ENCODE measurements at regions not wholly inside any gene's neighbourhood (a gene's known extent, or its start where the extent isn't known, plus 50 kb on each side); places are given as distances from the start of the nearest gene placed in this dataset.

GRCh38 chr4:31548823-31549222 lies 828.7 kb downstream of the PCDH7 start:
- 59 to 64% (median 63%) methylated on average over 2 of the region's 2 CpGs for WGBS, 3 donors
- H3K9me3 ChIP-seq (ENCODE audit: control insufficient read depth in 2 of 2, insufficient read depth in 1 of 2, low read depth in 1 of 2, low read length in 1 of 2) = no peaks in the 10 kb centered on the region
- FAIRE-seq (no peak), DNase-seq (no peak)
- H3K4me1 ChIP-seq (ENCODE audit: control insufficient read depth in 3 of 3, insufficient read depth in 2 of 3, low read depth in 1 of 3, low read length in 2 of 3) = no peaks in the 10 kb centered on the region
- no peak overlapping the region for H3K4me3 ChIP-seq (ENCODE audit: low read depth in 1 of 3, low read length in 3 of 3)
- H3K27me3 ChIP-seq (ENCODE audit: control insufficient read depth in 3 of 3, insufficient read depth in 3 of 3, low read length in 3 of 3) = no peaks in the 10 kb centered on the region
- H3K27ac ChIP-seq (ENCODE audit: low read depth in 1 of 3, low read length in 2 of 3) = no peak overlapping the region
- no peaks in the 10 kb centered on the region for H3K36me3 ChIP-seq (ENCODE audit: control insufficient read depth in 3 of 3, insufficient read depth in 2 of 3, low read depth in 1 of 3, low read length in 3 of 3)

GRCh38 chr4:31549256-31549655 lies 829.1 kb downstream of the PCDH7 start:
- Histone ChIP-seq H3K36me3 (ENCODE audit: control insufficient read depth in 3 of 3, insufficient read depth in 2 of 3, low read depth in 1 of 3, low read length in 3 of 3) (no peaks in the 10 kb centered on the region), H3K9me3 (ENCODE audit: control insufficient read depth in 2 of 2, insufficient read depth in 1 of 2, low read depth in 1 of 2, low read length in 1 of 2) (no peaks in the 10 kb centered on the region), H3K4me1 (ENCODE audit: control insufficient read depth in 3 of 3, insufficient read depth in 2 of 3, low read depth in 1 of 3, low read length in 2 of 3) (no peaks in the 10 kb centered on the region), H3K4me3 (ENCODE audit: low read depth in 1 of 3, low read length in 3 of 3) (no peak overlapping the region), H3K27ac (ENCODE audit: low read depth in 1 of 3, low read length in 2 of 3) (no peak overlapping the region), H3K27me3 (ENCODE audit: control insufficient read depth in 3 of 3, insufficient read depth in 3 of 3, low read length in 3 of 3) (no peaks in the 10 kb centered on the region)
- WGBS, 3 donors = 83 to 87% (median 86%) methylated on average over 1 of the region's 1 CpG
- DNase-seq (no peak), FAIRE-seq (no peak)

- H3K27ac ChIP-seq (ENCODE audit: low read depth in 1 of 3, low read length in 2 of 3) = no peak overlapping the region
- no peaks in the 10 kb centered on the region for H3K36me3 ChIP-seq (ENCODE audit: control insufficient read depth in 3 of 3, insufficient read depth in 2 of 3, low read depth in 1 of 3, low read length in 3 of 3)
- no peak for DNase-seq
- no peaks in the 10 kb centered on the region for H3K4me1 ChIP-seq (ENCODE audit: control insufficient read depth in 3 of 3, insufficient read depth in 2 of 3, low read depth in 1 of 3, low read length in 2 of 3)
- H3K4me3 ChIP-seq (ENCODE audit: low read depth in 1 of 3, low read length in 3 of 3) = no peak overlapping the region
- no peaks in the 10 kb centered on the region for H3K9me3 ChIP-seq (ENCODE audit: control insufficient read depth in 2 of 2, insufficient read depth in 1 of 2, low read depth in 1 of 2, low read length in 1 of 2)
- 77 to 83% (median 79%) methylated on average over 2 of the region's 2 CpGs for WGBS, 3 donors
- H3K27me3 ChIP-seq (ENCODE audit: control insufficient read depth in 3 of 3, insufficient read depth in 3 of 3, low read length in 3 of 3) = no peaks in the 10 kb centered on the region
- FAIRE-seq = no peak
Observed at GRCh38 chr4:31557437-31557836, 837.3 kb downstream of the PCDH7 start.

- no peak for DNase-seq
- no peaks in the 10 kb centered on the region for H3K27me3 ChIP-seq (ENCODE audit: control insufficient read depth in 3 of 3, insufficient read depth in 3 of 3, low read length in 3 of 3)
- no peaks in the 10 kb centered on the region for H3K36me3 ChIP-seq (ENCODE audit: control insufficient read depth in 3 of 3, insufficient read depth in 2 of 3, low read depth in 1 of 3, low read length in 3 of 3)
- FAIRE-seq = no peak
- H3K4me1 ChIP-seq (ENCODE audit: control insufficient read depth in 3 of 3, insufficient read depth in 2 of 3, low read depth in 1 of 3, low read length in 2 of 3) = no peaks in the 10 kb centered on the region
- no peaks in the 10 kb centered on the region for H3K9me3 ChIP-seq (ENCODE audit: control insufficient read depth in 2 of 2, insufficient read depth in 1 of 2, low read depth in 1 of 2, low read length in 1 of 2)
- no peak overlapping the region for H3K27ac ChIP-seq (ENCODE audit: low read depth in 1 of 3, low read length in 2 of 3)
- 59 to 72% (median 66%) methylated on average over 5 of the region's 5 CpGs for WGBS, 3 donors
- H3K4me3 ChIP-seq (ENCODE audit: low read depth in 1 of 3, low read length in 3 of 3) = no peak overlapping the region
Observed at GRCh38 chr4:31573554-31573953, 853.4 kb downstream of the PCDH7 start.

- no peaks in the 10 kb centered on the region for H3K36me3 ChIP-seq (ENCODE audit: control insufficient read depth in 3 of 3, insufficient read depth in 2 of 3, low read depth in 1 of 3, low read length in 3 of 3)
- H3K4me1 ChIP-seq (ENCODE audit: control insufficient read depth in 3 of 3, insufficient read depth in 2 of 3, low read depth in 1 of 3, low read length in 2 of 3) = no peaks in the 10 kb centered on the region
- H3K27ac ChIP-seq (ENCODE audit: low read depth in 1 of 3, low read length in 2 of 3) = no peak overlapping the region
- FAIRE-seq (no peak), DNase-seq (no peak)
- no peaks in the 10 kb centered on the region for H3K27me3 ChIP-seq (ENCODE audit: control insufficient read depth in 3 of 3, insufficient read depth in 3 of 3, low read length in 3 of 3)
- no peak overlapping the region for H3K4me3 ChIP-seq (ENCODE audit: low read depth in 1 of 3, low read length in 3 of 3)
- WGBS, 3 donors = 78 to 89% (median 86%) methylated on average over 2 of the region's 2 CpGs
- H3K9me3 ChIP-seq (ENCODE audit: control insufficient read depth in 2 of 2, insufficient read depth in 1 of 2, low read depth in 1 of 2, low read length in 1 of 2) = no peaks in the 10 kb centered on the region
Observed at GRCh38 chr4:31575504-31575903, 855.3 kb downstream of the PCDH7 start.

GRCh38 chr4:31580843-31581242 lies 860.7 kb downstream of the PCDH7 start:
- no peaks in the 10 kb centered on the region for H3K4me1 ChIP-seq (ENCODE audit: control insufficient read depth in 3 of 3, insufficient read depth in 2 of 3, low read depth in 1 of 3, low read length in 2 of 3)
- 76 to 96% (median 91%) methylated on average over 1 of the region's 1 CpG for WGBS, 3 donors
- H3K27ac ChIP-seq (ENCODE audit: low read depth in 1 of 3, low read length in 2 of 3) = no peak overlapping the region
- H3K4me3 ChIP-seq (ENCODE audit: low read depth in 1 of 3, low read length in 3 of 3) = no peak overlapping the region
- DNase-seq (no peak), FAIRE-seq (no peak)
- H3K27me3 ChIP-seq (ENCODE audit: control insufficient read depth in 3 of 3, insufficient read depth in 3 of 3, low read length in 3 of 3) = no peaks in the 10 kb centered on the region
- H3K9me3 ChIP-seq (ENCODE audit: control insufficient read depth in 2 of 2, insufficient read depth in 1 of 2, low read depth in 1 of 2, low read length in 1 of 2) = no peaks in the 10 kb centered on the region
- H3K36me3 ChIP-seq (ENCODE audit: control insufficient read depth in 3 of 3, insufficient read depth in 2 of 3, low read depth in 1 of 3, low read length in 3 of 3) = no peaks in the 10 kb centered on the region

- DNase-seq (no peak), FAIRE-seq (no peak)
- Histone ChIP-seq H3K27me3 (ENCODE audit: control insufficient read depth in 3 of 3, insufficient read depth in 3 of 3, low read length in 3 of 3) (no peaks in the 10 kb centered on the region), H3K27ac (ENCODE audit: low read depth in 1 of 3, low read length in 2 of 3) (no peak overlapping the region), H3K9me3 (ENCODE audit: control insufficient read depth in 2 of 2, insufficient read depth in 1 of 2, low read depth in 1 of 2, low read length in 1 of 2) (no peaks in the 10 kb centered on the region), H3K4me1 (ENCODE audit: control insufficient read depth in 3 of 3, insufficient read depth in 2 of 3, low read depth in 1 of 3, low read length in 2 of 3) (no peaks in the 10 kb centered on the region), H3K36me3 (ENCODE audit: control insufficient read depth in 3 of 3, insufficient read depth in 2 of 3, low read depth in 1 of 3, low read length in 3 of 3) (no peaks in the 10 kb centered on the region), H3K4me3 (ENCODE audit: low read depth in 1 of 3, low read length in 3 of 3) (no peak overlapping the region)
- 53 to 67% (median 54%) methylated on average over 2 of the region's 2 CpGs for WGBS, 3 donors
Observed at GRCh38 chr4:31585503-31585902, 865.3 kb downstream of the PCDH7 start.

- no peaks in the 10 kb centered on the region for H3K9me3 ChIP-seq (ENCODE audit: control insufficient read depth in 2 of 2, insufficient read depth in 1 of 2, low read depth in 1 of 2, low read length in 1 of 2)
- WGBS, 3 donors = 29 to 51% (median 32%) methylated on average over 2 of the region's 2 CpGs
- no peak overlapping the region for H3K4me3 ChIP-seq (ENCODE audit: low read depth in 1 of 3, low read length in 3 of 3)
- H3K36me3 ChIP-seq (ENCODE audit: control insufficient read depth in 3 of 3, insufficient read depth in 2 of 3, low read depth in 1 of 3, low read length in 3 of 3) = no peaks in the 10 kb centered on the region
- H3K4me1 ChIP-seq (ENCODE audit: control insufficient read depth in 3 of 3, insufficient read depth in 2 of 3, low read depth in 1 of 3, low read length in 2 of 3) = no peaks in the 10 kb centered on the region
- no peaks in the 10 kb centered on the region for H3K27me3 ChIP-seq (ENCODE audit: control insufficient read depth in 3 of 3, insufficient read depth in 3 of 3, low read length in 3 of 3)
- FAIRE-seq (no peak), DNase-seq (no peak)
- no peak overlapping the region for H3K27ac ChIP-seq (ENCODE audit: low read depth in 1 of 3, low read length in 2 of 3)
Observed at GRCh38 chr4:31592293-31592692, 872.1 kb downstream of the PCDH7 start.

- Histone ChIP-seq H3K4me3 (ENCODE audit: low read depth in 1 of 3, low read length in 3 of 3) (no peak overlapping the region), H3K4me1 (ENCODE audit: control insufficient read depth in 3 of 3, insufficient read depth in 2 of 3, low read depth in 1 of 3, low read length in 2 of 3) (no peaks in the 10 kb centered on the region), H3K36me3 (ENCODE audit: control insufficient read depth in 3 of 3, insufficient read depth in 2 of 3, low read depth in 1 of 3, low read length in 3 of 3) (no peaks in the 10 kb centered on the region), H3K27me3 (ENCODE audit: control insufficient read depth in 3 of 3, insufficient read depth in 3 of 3, low read length in 3 of 3) (no peaks in the 10 kb centered on the region), H3K9me3 (ENCODE audit: control insufficient read depth in 2 of 2, insufficient read depth in 1 of 2, low read depth in 1 of 2, low read length in 1 of 2) (no peaks in the 10 kb centered on the region), H3K27ac (ENCODE audit: low read depth in 1 of 3, low read length in 2 of 3) (no peak overlapping the region)
- WGBS, 3 donors = 59 to 68% (median 68%) methylated on average over 2 of the region's 2 CpGs
- DNase-seq (no peak), FAIRE-seq (no peak)
Observed at GRCh38 chr4:31595496-31595895, 875.3 kb downstream of the PCDH7 start.

All from small intestine (tissue), 7 donors.